ENCODE measurements at regions not wholly inside any gene's neighbourhood (a gene's known extent, or its start where the extent isn't known, plus 50 kb on each side); places are given as distances from the start of the nearest gene placed in this dataset.

DNA sequence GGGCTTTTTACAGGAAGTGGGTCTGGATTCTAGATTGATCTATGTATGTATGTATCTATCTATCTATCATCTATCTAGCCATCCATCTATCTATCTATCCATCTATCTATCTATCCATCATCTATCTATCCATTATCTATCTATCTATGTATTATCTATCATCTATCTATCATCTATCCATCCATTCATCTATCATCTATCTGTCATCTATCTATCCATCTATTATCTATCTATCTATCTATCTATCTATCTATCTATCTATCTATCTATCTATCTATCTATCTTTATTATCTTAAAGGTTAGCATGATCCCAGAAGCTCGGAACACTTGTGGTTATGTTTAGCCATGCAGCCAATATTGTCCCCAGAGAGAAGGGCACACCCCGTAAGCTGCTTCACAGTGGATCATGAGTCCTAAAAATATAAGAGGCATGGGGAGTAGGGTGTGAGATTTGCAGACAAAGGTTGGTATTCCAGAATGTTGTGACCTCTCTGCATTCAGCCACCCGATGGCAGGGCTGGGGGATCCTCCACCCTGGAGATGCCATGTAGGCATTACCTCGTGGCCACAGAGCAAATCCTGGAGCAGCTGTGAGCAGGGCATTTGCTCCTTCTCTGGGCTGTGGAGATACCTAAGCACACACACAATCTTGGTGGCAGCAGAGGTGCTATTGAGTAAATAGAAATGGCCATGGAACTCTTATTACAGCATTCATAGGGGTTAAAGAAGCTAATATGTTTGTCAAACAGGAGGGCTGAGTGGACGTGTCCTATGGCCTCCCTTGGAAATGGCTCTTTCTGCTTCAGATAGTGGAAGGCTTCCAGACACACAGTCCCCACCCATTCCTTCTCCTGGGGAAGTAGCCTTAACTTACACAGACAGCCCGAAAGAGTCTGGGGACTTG is 310.0 kb upstream of the TSHZ3 start:
- TF ChIP-seq, protein P1, sequence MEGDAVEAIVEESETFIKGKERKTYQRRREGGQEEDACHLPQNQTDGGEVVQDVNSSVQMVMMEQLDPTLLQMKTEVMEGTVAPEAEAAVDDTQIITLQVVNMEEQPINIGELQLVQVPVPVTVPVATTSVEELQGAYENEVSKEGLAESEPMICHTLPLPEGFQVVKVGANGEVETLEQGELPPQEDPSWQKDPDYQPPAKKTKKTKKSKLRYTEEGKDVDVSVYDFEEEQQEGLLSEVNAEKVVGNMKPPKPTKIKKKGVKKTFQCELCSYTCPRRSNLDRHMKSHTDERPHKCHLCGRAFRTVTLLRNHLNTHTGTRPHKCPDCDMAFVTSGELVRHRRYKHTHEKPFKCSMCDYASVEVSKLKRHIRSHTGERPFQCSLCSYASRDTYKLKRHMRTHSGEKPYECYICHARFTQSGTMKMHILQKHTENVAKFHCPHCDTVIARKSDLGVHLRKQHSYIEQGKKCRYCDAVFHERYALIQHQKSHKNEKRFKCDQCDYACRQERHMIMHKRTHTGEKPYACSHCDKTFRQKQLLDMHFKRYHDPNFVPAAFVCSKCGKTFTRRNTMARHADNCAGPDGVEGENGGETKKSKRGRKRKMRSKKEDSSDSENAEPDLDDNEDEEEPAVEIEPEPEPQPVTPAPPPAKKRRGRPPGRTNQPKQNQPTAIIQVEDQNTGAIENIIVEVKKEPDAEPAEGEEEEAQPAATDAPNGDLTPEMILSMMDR (IDR thresholded peaks at IDR 0.05; ENCODE audit: low read depth, low read length): no peak
- Histone ChIP-seq H3K27ac (ENCODE audit: low read depth, low read length) (no peak overlapping the region), H3K9me3 (ENCODE audit: control insufficient read depth, insufficient read depth, low read length) (no peaks in the 10 kb centered on the region; the same call in 1 of the 2 replicates), H3K4me3 (ENCODE audit: low read depth, low read length) (no peak overlapping the region), H3K27me3 (ENCODE audit: control insufficient read depth, insufficient read depth, low read length) (no peaks in the 10 kb centered on the region)
- DNase-seq (ENCODE audit: low read depth, low spot score): no peak
- ChIA-PET POLR2A (no interaction called here), CTCF (no interaction called here)

DNA sequence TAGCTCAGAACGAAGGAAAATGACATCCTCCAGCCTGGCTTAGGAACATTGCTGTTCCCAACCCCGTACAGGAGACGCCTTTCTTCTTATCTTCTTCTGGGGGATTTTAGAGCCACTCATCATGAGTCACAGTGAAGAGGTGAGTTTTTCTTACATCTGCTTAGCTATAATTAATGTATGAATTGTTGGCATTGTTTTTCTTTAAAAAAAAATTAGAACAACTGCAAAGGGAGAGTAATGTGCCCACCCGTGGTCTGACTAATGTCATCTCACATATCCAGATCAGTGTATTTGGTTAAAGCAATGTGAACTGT is 310.6 kb upstream of the TSHZ3 start:
- H3K9me3 ChIP-seq (ENCODE audit: control insufficient read depth, insufficient read depth, low read length): no peaks in the 10 kb centered on the region; the same call in 1 of the 2 replicates
- no peaks in the 10 kb centered on the region for H3K27me3 ChIP-seq (ENCODE audit: control insufficient read depth, insufficient read depth, low read length)
- DNase-seq (ENCODE audit: low read depth, low spot score): no peak
- POLR2A ChIA-PET: no interaction called here
- TF ChIP-seq, protein P1 (IDR thresholded peaks at IDR 0.05; ENCODE audit: low read depth, low read length): no peak
- no peak overlapping the region for H3K27ac ChIP-seq (ENCODE audit: low read depth, low read length)
- H3K4me3 ChIP-seq (ENCODE audit: low read depth, low read length): no peak overlapping the region
- CTCF ChIA-PET: no interaction called here

DNA sequence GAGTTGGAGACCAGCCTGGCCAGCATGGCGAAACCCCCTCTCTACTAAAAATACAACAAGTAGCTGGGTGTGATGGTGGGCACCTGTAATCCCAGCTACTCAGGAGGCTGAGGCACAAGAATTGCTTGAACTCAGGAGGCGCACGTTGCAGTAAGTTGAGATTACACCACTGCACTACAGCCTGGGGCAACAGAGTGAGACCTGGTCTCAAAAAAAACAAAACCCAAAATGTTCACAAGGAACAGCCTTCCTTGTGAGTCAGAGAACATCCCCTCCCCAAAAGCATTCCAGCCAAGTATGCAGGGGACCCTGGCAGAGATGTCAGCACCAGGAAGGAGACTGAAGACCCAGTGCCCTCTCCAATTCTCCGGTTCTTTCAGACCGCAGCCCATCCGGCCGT is 314.9 kb upstream of the TSHZ3 start:
- ChIA-PET CTCF (no interaction called here), POLR2A (no interaction called here)
- TF ChIP-seq, protein P1 (IDR thresholded peaks at IDR 0.05; ENCODE audit: low read depth, low read length): no peak
- no peak overlapping the region for H3K4me3 ChIP-seq (ENCODE audit: low read depth, low read length)
- no peaks in the 10 kb centered on the region for H3K27me3 ChIP-seq (ENCODE audit: control insufficient read depth, insufficient read depth, low read length)
- DNase-seq (ENCODE audit: low read depth, low spot score): no peak
- no peaks in the 10 kb centered on the region for H3K9me3 ChIP-seq (ENCODE audit: control insufficient read depth, insufficient read depth, low read length)
- no peak overlapping the region for H3K27ac ChIP-seq (ENCODE audit: low read depth, low read length)

DNA sequence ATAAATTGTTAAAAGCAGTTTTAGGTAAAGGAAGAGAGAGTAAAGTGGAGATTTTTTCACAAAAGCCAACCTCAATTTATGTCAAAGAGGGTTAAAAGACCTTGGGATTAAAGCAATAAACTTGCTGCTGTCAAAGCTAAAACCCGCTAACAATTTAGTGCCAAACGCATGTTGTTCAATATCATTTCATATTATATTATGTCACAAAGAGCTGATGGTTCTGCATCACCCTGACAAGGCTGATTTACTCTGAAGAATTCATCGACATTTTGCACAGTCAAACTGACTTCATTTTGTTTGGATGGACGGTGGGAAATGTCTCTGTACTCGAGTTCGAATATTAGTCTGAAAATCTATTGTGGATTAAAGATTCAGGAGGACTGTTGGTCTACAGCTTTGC is 315.8 kb upstream of the TSHZ3 start:
- CTCF ChIA-PET: no interaction called here
- POLR2A ChIA-PET: no interaction called here
- TF ChIP-seq, protein P1 (IDR thresholded peaks at IDR 0.05; ENCODE audit: low read depth, low read length): no peak
- Histone ChIP-seq H3K27ac (ENCODE audit: low read depth, low read length) (no peak overlapping the region), H3K27me3 (ENCODE audit: control insufficient read depth, insufficient read depth, low read length) (no peaks in the 10 kb centered on the region), H3K9me3 (ENCODE audit: control insufficient read depth, insufficient read depth, low read length) (no peaks in the 10 kb centered on the region), H3K4me3 (ENCODE audit: low read depth, low read length) (no peak overlapping the region)
- DNase-seq (ENCODE audit: low read depth, low spot score): no peak

DNA sequence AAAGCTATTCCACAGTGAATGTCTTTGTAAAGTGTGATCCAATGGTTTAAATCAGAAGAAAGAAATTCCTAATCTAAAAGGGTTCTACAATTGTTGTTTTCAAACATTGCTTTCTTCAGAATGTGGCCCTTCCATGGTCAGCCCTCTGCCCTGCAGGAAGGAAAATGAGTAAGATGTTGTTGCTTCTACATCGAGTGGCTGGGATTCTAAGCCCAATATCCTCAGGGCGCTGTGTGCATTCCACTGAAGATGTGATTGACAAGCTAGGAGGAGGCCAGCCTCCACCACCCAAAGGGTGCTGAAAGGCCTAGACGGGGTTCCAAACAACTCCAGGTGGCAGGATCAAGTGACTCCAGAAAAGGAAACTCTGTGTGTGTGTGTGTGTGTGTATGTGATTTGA is 316.9 kb upstream of the TSHZ3 start:
- no peaks in the 10 kb centered on the region for H3K9me3 ChIP-seq (ENCODE audit: control insufficient read depth, insufficient read depth, low read length)
- CTCF ChIA-PET: no interaction called here

More for the DNA sequence above, 316.9 kb upstream of the TSHZ3 start:
- H3K27ac ChIP-seq (ENCODE audit: low read depth, low read length): no peak overlapping the region
- POLR2A ChIA-PET: no interaction called here
- no peaks in the 10 kb centered on the region for H3K27me3 ChIP-seq (ENCODE audit: control insufficient read depth, insufficient read depth, low read length)
- TF ChIP-seq, protein P1 (IDR thresholded peaks at IDR 0.05; ENCODE audit: low read depth, low read length): no peak
- H3K4me3 ChIP-seq (ENCODE audit: low read depth, low read length): no peak overlapping the region
- DNase-seq (ENCODE audit: low read depth, low spot score): no peak

Measured in AG04450 (cell line).